Panc1 (cell line): ENCODE measurements at regions not wholly inside any gene's neighbourhood (a gene's known extent, or its start where the extent isn't known, plus 50 kb on each side); places are given as distances from the start of the nearest gene placed in this dataset.

Experiments
- ATAC-seq: fragments of 200-7000 bp; cut with Tn5 transposase; 2 replicates; pipeline ENCODE4 v1.9.1; 2020; ENCODE audit warnings: mild to moderate bottlenecking, moderate library complexity
- BruUV-seq: library from RNA; stranded (reverse); fragments of 400-500 nt; replicated peaks from 2 replicates; lab custom pipeline; 2021; lab: Mats Ljungman, UMichigan
- CTCF ChIA-PET: fragments of 300-600 bp; sonication (Branson Sonifier 250); formaldehyde crosslinking; loops from one replicate; lab custom pipeline; 2022; ENCODE audit warnings: antibody characterized with exemption; lab: Charles Lee
- POLR2A ChIA-PET: fragments of 300-600 bp; sonication (Branson Sonifier 250); formaldehyde crosslinking; loops from one replicate; lab custom pipeline; 2022; ENCODE audit warnings: antibody characterized with exemption; lab: Charles Lee
- DNase-seq: peaks from one replicate; pipeline ENCODE4 v3.0.0-alpha.2; 2010; ENCODE audit warnings: low read depth, low spot score
- H3K27ac ChIP-seq: 2 replicates; pipeline ENCODE4 v1.5.1; 2011; ENCODE audit warnings: mild to moderate bottlenecking, low read length, inconsistent platforms
- H3K27me3 ChIP-seq: fragments of 200-500 bp; sonication (Bioruptor generic); 2 replicates; pipeline ENCODE4 v1.6.0; 2014; ENCODE audit warnings: low read length, inconsistent platforms; ENCODE audit not compliant: control insufficient read depth, insufficient read depth
- H3K36me3 ChIP-seq: fragments of 200-500 bp; sonication (Bioruptor generic); 2 replicates; pipeline ENCODE4 v1.5.1; 2014; ENCODE audit warnings: inconsistent platforms, mild to moderate bottlenecking, low read length, moderate library complexity; ENCODE audit not compliant: control insufficient read depth, insufficient read depth
- H3K4me1 ChIP-seq: 2 replicates; pipeline ENCODE4 v1.5.1; 2011; ENCODE audit warnings: inconsistent platforms, mild to moderate bottlenecking, low read length, moderate library complexity; ENCODE audit not compliant: control insufficient read depth, insufficient read depth
- H3K4me3 ChIP-seq, 2 experiments: 2 replicates each; pipeline ENCODE4 v1.5.1; 2011 to 2012; ENCODE audit warnings: low read depth in 2 of 2, low read length in 2 of 2, mild to moderate bottlenecking in 2 of 2, inconsistent platforms in 1 of 2, moderate library complexity in 1 of 2
- H3K9me3 ChIP-seq: fragments of 200-500 bp; sonication (Bioruptor generic); 2 replicates; pipeline ENCODE4 v1.5.1; 2014; ENCODE audit warnings: low read depth, mild to moderate bottlenecking, inconsistent platforms, low read length, moderate library complexity; ENCODE audit not compliant: control insufficient read depth, insufficient read depth
- POLR2AphosphoS5 ChIP-seq: IDR thresholded peaks from 2 replicates; pipeline ENCODE4 v1.6.1; 2012; ENCODE audit warnings: mild to moderate bottlenecking, low read depth, low read length, moderate library complexity
- SIN3A ChIP-seq: IDR thresholded peaks from 2 replicates; pipeline ENCODE4 v1.6.1; 2012; ENCODE audit warnings: low read depth, mild to moderate bottlenecking, low read length, moderate library complexity, borderline replicate concordance; ENCODE audit not compliant: insufficient read depth
- TCF7L2 ChIP-seq: IDR thresholded peaks from 2 replicates; pipeline ENCODE4 v1.6.1; 2011; ENCODE audit warnings: mild to moderate bottlenecking, low read depth, low read length, inconsistent platforms
- in situ Hi-C: cut with HindIII; loops from 2 replicates; pipeline ENCODE4 v1.10.0; 2016; ENCODE audit warnings: low sequenced_read_pairs, low pct_unique_long_range_greater_than_20kb
- intact Hi-C: fragments of 100-400 bp; cut with micrococcal nuclease; formaldehyde crosslinking; loops from one replicate; pipeline ENCODE4 v1.10.0; 2022; ENCODE audit not compliant: unreplicated experiment
- TF ChIP-seq, protein P1 (sequence below): fragments of 450-650 bp; IDR thresholded peaks from 2 replicates; pipeline ENCODE4 v1.5.1; 2017; ENCODE audit warnings: mild to moderate bottlenecking
- TF ChIP-seq, protein P2 (sequence below), 2 experiments: IDR thresholded peaks; 2 replicates each; pipeline ENCODE4 v1.6.1; 2011 to 2012; ENCODE audit warnings: low read depth in 2 of 2, control low read depth in 1 of 2, low read length in 1 of 2, mild to moderate bottlenecking in 1 of 2, moderate library complexity in 1 of 2; ENCODE audit not compliant: insufficient read depth in 1 of 2

DNA sequence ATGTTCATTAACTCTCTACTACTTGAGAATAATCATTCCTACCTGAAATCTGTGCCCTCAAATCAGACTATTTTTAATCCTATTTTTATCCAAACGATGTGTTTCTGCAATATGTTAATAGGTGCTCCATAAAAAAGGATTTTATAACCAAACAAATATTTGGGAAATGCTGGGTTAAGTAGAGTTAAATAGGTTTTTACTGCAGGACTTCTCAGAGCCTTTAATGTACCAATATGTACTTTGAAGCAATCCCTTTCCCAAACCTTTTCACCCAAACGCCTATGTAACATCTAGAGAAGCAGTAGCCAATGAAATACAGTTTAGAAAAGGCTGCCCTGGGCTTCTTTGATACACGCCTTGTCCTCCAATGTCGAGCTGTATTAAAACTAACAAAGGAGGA is 182.5 kb downstream of the SP3 start:
- no peaks in the 10 kb centered on the region for H3K4me1 ChIP-seq
- CTCF ChIA-PET: no interaction called here
- ATAC-seq (no peak), DNase-seq (no peak)
- no peak overlapping the region for H3K4me3 ChIP-seq
- TF ChIP-seq SIN3A: no peak
- no peak for TF ChIP-seq POLR2AphosphoS5
- TF ChIP-seq TCF7L2: no peak
- TF ChIP-seq, protein P1, sequence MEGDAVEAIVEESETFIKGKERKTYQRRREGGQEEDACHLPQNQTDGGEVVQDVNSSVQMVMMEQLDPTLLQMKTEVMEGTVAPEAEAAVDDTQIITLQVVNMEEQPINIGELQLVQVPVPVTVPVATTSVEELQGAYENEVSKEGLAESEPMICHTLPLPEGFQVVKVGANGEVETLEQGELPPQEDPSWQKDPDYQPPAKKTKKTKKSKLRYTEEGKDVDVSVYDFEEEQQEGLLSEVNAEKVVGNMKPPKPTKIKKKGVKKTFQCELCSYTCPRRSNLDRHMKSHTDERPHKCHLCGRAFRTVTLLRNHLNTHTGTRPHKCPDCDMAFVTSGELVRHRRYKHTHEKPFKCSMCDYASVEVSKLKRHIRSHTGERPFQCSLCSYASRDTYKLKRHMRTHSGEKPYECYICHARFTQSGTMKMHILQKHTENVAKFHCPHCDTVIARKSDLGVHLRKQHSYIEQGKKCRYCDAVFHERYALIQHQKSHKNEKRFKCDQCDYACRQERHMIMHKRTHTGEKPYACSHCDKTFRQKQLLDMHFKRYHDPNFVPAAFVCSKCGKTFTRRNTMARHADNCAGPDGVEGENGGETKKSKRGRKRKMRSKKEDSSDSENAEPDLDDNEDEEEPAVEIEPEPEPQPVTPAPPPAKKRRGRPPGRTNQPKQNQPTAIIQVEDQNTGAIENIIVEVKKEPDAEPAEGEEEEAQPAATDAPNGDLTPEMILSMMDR: no peak
- TF ChIP-seq, protein P2, sequence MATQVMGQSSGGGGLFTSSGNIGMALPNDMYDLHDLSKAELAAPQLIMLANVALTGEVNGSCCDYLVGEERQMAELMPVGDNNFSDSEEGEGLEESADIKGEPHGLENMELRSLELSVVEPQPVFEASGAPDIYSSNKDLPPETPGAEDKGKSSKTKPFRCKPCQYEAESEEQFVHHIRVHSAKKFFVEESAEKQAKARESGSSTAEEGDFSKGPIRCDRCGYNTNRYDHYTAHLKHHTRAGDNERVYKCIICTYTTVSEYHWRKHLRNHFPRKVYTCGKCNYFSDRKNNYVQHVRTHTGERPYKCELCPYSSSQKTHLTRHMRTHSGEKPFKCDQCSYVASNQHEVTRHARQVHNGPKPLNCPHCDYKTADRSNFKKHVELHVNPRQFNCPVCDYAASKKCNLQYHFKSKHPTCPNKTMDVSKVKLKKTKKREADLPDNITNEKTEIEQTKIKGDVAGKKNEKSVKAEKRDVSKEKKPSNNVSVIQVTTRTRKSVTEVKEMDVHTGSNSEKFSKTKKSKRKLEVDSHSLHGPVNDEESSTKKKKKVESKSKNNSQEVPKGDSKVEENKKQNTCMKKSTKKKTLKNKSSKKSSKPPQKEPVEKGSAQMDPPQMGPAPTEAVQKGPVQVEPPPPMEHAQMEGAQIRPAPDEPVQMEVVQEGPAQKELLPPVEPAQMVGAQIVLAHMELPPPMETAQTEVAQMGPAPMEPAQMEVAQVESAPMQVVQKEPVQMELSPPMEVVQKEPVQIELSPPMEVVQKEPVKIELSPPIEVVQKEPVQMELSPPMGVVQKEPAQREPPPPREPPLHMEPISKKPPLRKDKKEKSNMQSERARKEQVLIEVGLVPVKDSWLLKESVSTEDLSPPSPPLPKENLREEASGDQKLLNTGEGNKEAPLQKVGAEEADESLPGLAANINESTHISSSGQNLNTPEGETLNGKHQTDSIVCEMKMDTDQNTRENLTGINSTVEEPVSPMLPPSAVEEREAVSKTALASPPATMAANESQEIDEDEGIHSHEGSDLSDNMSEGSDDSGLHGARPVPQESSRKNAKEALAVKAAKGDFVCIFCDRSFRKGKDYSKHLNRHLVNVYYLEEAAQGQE (IDR thresholded peaks at IDR 0.05; ENCODE audit: insufficient read depth in 1 of 2, low read depth in 2 of 2, low read length in 1 of 2): no peak
- H3K36me3 ChIP-seq: no peaks in the 10 kb centered on the region
- peaks cover 16% of the 10 kb centered on the region for H3K27me3 ChIP-seq
- POLR2A ChIA-PET: no interaction called here
- intact Hi-C loops: no loop called here
- H3K9me3 ChIP-seq: no peaks in the 10 kb centered on the region
- no TSS peak for BruUV-seq
- in situ Hi-C loops: no loop called here
- H3K27ac ChIP-seq: no peak overlapping the region

DNA sequence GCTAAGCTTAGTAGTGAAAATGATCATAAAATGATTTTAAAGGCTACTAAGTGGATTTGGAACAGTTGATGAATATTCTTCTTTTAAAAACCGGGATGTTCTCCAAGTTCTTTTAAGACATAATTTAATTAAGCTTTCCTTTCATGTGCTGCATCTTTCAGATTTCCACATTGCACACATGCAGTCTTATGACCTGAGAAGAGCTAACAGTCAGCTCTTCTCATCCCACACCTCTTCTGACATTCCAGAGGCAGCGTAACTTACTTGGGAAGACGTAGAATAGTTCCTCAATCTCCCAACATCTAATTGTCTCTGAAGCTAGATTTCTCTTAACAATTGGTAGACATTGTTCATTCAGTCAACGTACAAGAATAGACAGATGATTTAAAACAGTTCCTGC is 181.8 kb downstream of the SP3 start:
- intact Hi-C loops (no loop called here), in situ Hi-C loops (no loop called here)
- TF ChIP-seq SIN3A (no peak), POLR2AphosphoS5 (no peak), TCF7L2 (no peak)
- TF ChIP-seq, protein P2 (IDR thresholded peaks at IDR 0.05; ENCODE audit: insufficient read depth in 1 of 2, low read depth in 2 of 2, low read length in 1 of 2): no peak
- TF ChIP-seq, protein P1: no peak
- Histone ChIP-seq H3K9me3 (no peaks in the 10 kb centered on the region), H3K4me3 (no peak overlapping the region), H3K36me3 (no peaks in the 10 kb centered on the region), H3K4me1 (no peaks in the 10 kb centered on the region), H3K27me3 (peaks cover 16% of the 10 kb centered on the region), H3K27ac (no peak overlapping the region)
- no TSS peak for BruUV-seq
- POLR2A ChIA-PET: no interaction called here
- CTCF ChIA-PET: interaction anchor here (0.7 kb wide), 1 partner anchor 18 kb away, joined by 4 read pairs; no protein-coding TSS in a partner anchor
- no peak for ATAC-seq
- DNase-seq: no peak
